HepG2 (cell line): ENCODE measurements at regions not wholly inside any gene's neighbourhood (a gene's known extent, or its start where the extent isn't known, plus 50 kb on each side); places are given as distances from the start of the nearest gene placed in this dataset.

ENCODE experiments used
- CTCF ChIP-seq: sonication (generic); formaldehyde crosslinking; IDR thresholded peaks from 2 replicates; pipeline ENCODE4 v1.5.0; 2020; ENCODE audit warnings: mild to moderate bottlenecking, missing genetic modification reagents, moderate library complexity
- RELA ChIP-seq: sonication (generic); formaldehyde crosslinking; IDR thresholded peaks from 2 replicates; pipeline ENCODE4 v1.4.0; 2020; ENCODE audit warnings: missing genetic modification reagents

GRCh38 chr16:80100846-80101451 is 439.8 kb upstream of the DYNLRB2 start:
- TF ChIP-seq RELA (CRISPR knock-in tag) (no peak), CTCF (CRISPR knock-in tag) (no peak)
